Keratinocyte (primary cell): ENCODE measurements at regions not wholly inside any gene's neighbourhood (a gene's known extent, or its start where the extent isn't known, plus 50 kb on each side); places are given as distances from the start of the nearest gene placed in this dataset.

Source experiments
- DNase-seq: peaks from one replicate; pipeline ENCODE4 v3.0.0-alpha.2; 2011; ENCODE audit warnings: low read depth, missing footprints, low spot score
- FAIRE-seq: peaks from 2 replicates; lab custom pipeline; 2011; peaks lifted over from hg19 to GRCh38; lab: Jason Lieb, UNC
- H2AFZ ChIP-seq: 2 replicates; pipeline ENCODE4 v1.6.0; 2012; ENCODE audit warnings: low read length, control low read depth, inconsistent platforms; ENCODE audit not compliant: control insufficient read depth
- H3K27ac ChIP-seq: 2 replicates; pipeline ENCODE4 v1.5.1; 2011; ENCODE audit warnings: low read length; ENCODE audit not compliant: control insufficient read depth, insufficient read depth
- H3K27me3 ChIP-seq: 3 replicates; pipeline ENCODE4 v1.6.0; 2011; ENCODE audit warnings: low read length; ENCODE audit not compliant: control insufficient read depth, insufficient read depth; ENCODE audit errors: extremely low read depth
- H3K36me3 ChIP-seq, 2 experiments: 2 replicates in 1 of 2; 3 replicates in 1 of 2; pipeline ENCODE4 v1.5.1; 2011; ENCODE audit warnings: low read length in 2 of 2, mild to moderate bottlenecking in 1 of 2; ENCODE audit not compliant: control insufficient read depth in 2 of 2, insufficient read depth in 2 of 2; ENCODE audit errors: extremely low read depth in 1 of 2
- H3K4me1 ChIP-seq: 3 replicates; pipeline ENCODE4 v1.5.1; 2011; ENCODE audit warnings: low read length; ENCODE audit not compliant: control insufficient read depth, insufficient read depth; ENCODE audit errors: extremely low read depth
- H3K4me2 ChIP-seq: 3 replicates; pipeline ENCODE4 v1.6.0; 2011; ENCODE audit warnings: low read depth, low read length; ENCODE audit not compliant: control insufficient read depth, insufficient read depth; ENCODE audit errors: extremely low read depth
- H3K4me3 ChIP-seq, 3 experiments: fragments of 200-600 bp in 1 of 3; sonication (generic) in 1 of 3; 2 replicates in 2 of 3; 3 replicates in 1 of 3; pipeline ENCODE4 v1.5.1; 2011 to 2016; ENCODE audit warnings: low read length in 3 of 3, mild to moderate bottlenecking in 3 of 3, control low read depth in 2 of 3, inconsistent platforms in 1 of 3, low read depth in 1 of 3, mixed read lengths in 1 of 3, mixed run types in 1 of 3, moderate library complexity in 1 of 3; ENCODE audit not compliant: control insufficient read depth in 2 of 3, insufficient read depth in 2 of 3; ENCODE audit errors: extremely low read depth in 1 of 3
- H3K79me2 ChIP-seq: 2 replicates; pipeline ENCODE4 v1.6.0; 2012; ENCODE audit warnings: low read length; ENCODE audit not compliant: control insufficient read depth, insufficient read depth
- H3K9ac ChIP-seq: 3 replicates; pipeline ENCODE4 v1.6.0; 2011; ENCODE audit warnings: low read length; ENCODE audit not compliant: control insufficient read depth, insufficient read depth; ENCODE audit errors: extremely low read depth
- H3K9me1 ChIP-seq: 3 replicates; pipeline ENCODE4 v1.6.0; 2011; ENCODE audit warnings: low read length; ENCODE audit not compliant: control insufficient read depth, insufficient read depth; ENCODE audit errors: extremely low read depth
- H3K9me3 ChIP-seq: 2 replicates; pipeline ENCODE4 v1.5.1; 2012; ENCODE audit warnings: low read depth, low read length; ENCODE audit not compliant: control insufficient read depth
- H4K20me1 ChIP-seq: 3 replicates; pipeline ENCODE4 v1.6.0; 2011; ENCODE audit warnings: low read length; ENCODE audit not compliant: control insufficient read depth, insufficient read depth; ENCODE audit errors: extremely low read depth
- EZH2 ChIP-seq: IDR thresholded peaks from one replicate; pipeline ENCODE4 v1.6.1; 2012; ENCODE audit warnings: inconsistent platforms, mild to moderate bottlenecking, low read length, moderate library complexity
- dilution Hi-C: fragments of 300-500 bp; cut with MboI; formaldehyde crosslinking; loops from one replicate; pipeline ENCODE4 v1.7.0; 2020; ENCODE audit warnings: low sequenced_read_pairs; ENCODE audit not compliant: extremely low pct_ligation_motif_present
- TF ChIP-seq, protein P1 (sequence below), 3 experiments: IDR thresholded peaks in 1 of 3; conservative IDR thresholded peaks in 1 of 3; optimal IDR thresholded peaks in 1 of 3; 2 replicates in 2 of 3; 3 replicates in 1 of 3; pipeline versions ENCODE3 to v1.5.1; 2011; ENCODE audit warnings: low read length in 3 of 3, mild to moderate bottlenecking in 3 of 3, moderate library complexity in 2 of 3, control low read depth in 1 of 3, inconsistent platforms in 1 of 3; ENCODE audit not compliant: insufficient read depth in 2 of 3; ENCODE audit errors: extremely low read depth in 1 of 3

DNA sequence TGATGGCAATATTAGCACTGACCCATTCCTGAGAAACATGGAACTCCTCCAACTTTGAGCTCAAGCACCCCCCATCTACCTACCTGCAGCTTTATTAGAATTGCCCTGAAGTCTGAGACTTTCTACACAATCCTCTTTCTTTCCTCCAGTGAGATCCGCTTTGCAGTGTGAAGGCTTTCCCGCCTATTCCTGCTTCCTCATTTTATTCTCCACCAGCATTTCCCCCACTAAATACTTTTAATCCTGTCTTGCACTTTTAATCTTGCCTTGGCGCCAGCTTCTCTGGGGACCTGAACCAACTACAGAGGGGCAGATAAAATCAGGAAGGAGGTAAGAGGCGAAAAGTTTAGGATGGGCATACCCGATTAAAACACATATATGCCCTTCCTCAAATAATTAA is 178.1 kb upstream of the PRDM1 start:
- H3K27ac ChIP-seq: no peak overlapping the region
- H4K20me1 ChIP-seq: no peaks in the 10 kb centered on the region
- no peaks in the 10 kb centered on the region for H3K9me3 ChIP-seq
- no peak for FAIRE-seq
- no peaks in the 10 kb centered on the region for H3K9me1 ChIP-seq
- H3K4me2 ChIP-seq: no peak overlapping the region
- H3K9ac ChIP-seq: no peak overlapping the region
- H3K4me1 ChIP-seq: no peaks in the 10 kb centered on the region
- no peaks in the 10 kb centered on the region for H3K79me2 ChIP-seq
- no peak for DNase-seq
- dilution Hi-C loops: no loop called here
- no peaks in the 10 kb centered on the region for H3K36me3 ChIP-seq
- TF ChIP-seq, protein P1, sequence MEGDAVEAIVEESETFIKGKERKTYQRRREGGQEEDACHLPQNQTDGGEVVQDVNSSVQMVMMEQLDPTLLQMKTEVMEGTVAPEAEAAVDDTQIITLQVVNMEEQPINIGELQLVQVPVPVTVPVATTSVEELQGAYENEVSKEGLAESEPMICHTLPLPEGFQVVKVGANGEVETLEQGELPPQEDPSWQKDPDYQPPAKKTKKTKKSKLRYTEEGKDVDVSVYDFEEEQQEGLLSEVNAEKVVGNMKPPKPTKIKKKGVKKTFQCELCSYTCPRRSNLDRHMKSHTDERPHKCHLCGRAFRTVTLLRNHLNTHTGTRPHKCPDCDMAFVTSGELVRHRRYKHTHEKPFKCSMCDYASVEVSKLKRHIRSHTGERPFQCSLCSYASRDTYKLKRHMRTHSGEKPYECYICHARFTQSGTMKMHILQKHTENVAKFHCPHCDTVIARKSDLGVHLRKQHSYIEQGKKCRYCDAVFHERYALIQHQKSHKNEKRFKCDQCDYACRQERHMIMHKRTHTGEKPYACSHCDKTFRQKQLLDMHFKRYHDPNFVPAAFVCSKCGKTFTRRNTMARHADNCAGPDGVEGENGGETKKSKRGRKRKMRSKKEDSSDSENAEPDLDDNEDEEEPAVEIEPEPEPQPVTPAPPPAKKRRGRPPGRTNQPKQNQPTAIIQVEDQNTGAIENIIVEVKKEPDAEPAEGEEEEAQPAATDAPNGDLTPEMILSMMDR (optimal IDR thresholded peaks at IDR 0.05 in 1 of 3, IDR thresholded peaks at IDR 0.05 in 1 of 3, conservative IDR thresholded peaks at IDR 0.05 in 1 of 3; ENCODE audit: extremely low read depth in 1 of 3, insufficient read depth in 2 of 3, low read length in 3 of 3): no peak
- TF ChIP-seq EZH2: no peak
- no peak overlapping the region for H2AFZ ChIP-seq
- H3K27me3 ChIP-seq: no peaks in the 10 kb centered on the region
- H3K4me3 ChIP-seq: no peak overlapping the region

DNA sequence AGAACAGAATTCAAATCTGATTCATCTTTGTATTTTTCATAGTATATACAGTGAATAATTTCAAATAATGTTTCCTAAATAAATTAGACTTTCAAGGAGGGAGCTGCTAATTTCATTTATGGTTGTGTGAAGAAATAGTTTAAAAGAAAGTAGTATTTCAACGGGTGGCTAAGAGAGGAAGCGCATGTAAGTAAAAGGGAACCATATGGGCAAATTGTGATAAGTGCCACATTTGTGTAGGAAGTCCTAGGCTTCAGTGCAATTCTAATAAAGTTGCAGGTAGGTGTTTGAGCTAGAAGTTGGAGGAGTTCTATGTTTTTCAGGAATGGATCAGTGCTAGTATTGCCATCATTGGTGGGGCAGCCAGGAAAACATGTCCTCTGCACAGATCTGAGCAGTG is 178.8 kb upstream of the PRDM1 start:
- no peak overlapping the region for H3K27ac ChIP-seq
- dilution Hi-C loops: no loop called here
- H3K4me3 ChIP-seq: no peak overlapping the region
- no peak for DNase-seq
- H3K27me3 ChIP-seq: no peaks in the 10 kb centered on the region
- no peaks in the 10 kb centered on the region for H3K9me3 ChIP-seq
- H3K9me1 ChIP-seq: no peaks in the 10 kb centered on the region
- no peak overlapping the region for H2AFZ ChIP-seq
- FAIRE-seq: no peak
- H3K4me2 ChIP-seq: no peak overlapping the region
- TF ChIP-seq, protein P1 (optimal IDR thresholded peaks at IDR 0.05 in 1 of 3, IDR thresholded peaks at IDR 0.05 in 1 of 3, conservative IDR thresholded peaks at IDR 0.05 in 1 of 3; ENCODE audit: extremely low read depth in 1 of 3, insufficient read depth in 2 of 3, low read length in 3 of 3): no peak
- no peak for TF ChIP-seq EZH2
- no peaks in the 10 kb centered on the region for H4K20me1 ChIP-seq
- H3K36me3 ChIP-seq: no peaks in the 10 kb centered on the region
- no peaks in the 10 kb centered on the region for H3K79me2 ChIP-seq
- no peak overlapping the region for H3K9ac ChIP-seq
- no peaks in the 10 kb centered on the region for H3K4me1 ChIP-seq
